Activated CD8-positive, alpha-beta memory T cell treated with anti-CD3 and anti-CD28 coated beads for 36 hours (primary cell): ENCODE measurements at regions not wholly inside any gene's neighbourhood (a gene's known extent, or its start where the extent isn't known, plus 50 kb on each side); places are given as distances from the start of the nearest gene placed in this dataset.

Source experiments
- CTCF ChIA-PET: fragments of 350-600 bp; sonication (Branson Sonifier 250); formaldehyde crosslinking; loops from one replicate; lab custom pipeline; 2021; ENCODE audit warnings: antibody characterized with exemption; lab: Charles Lee
- POLR2A ChIA-PET: fragments of 350-600 bp; sonication (Branson Sonifier 250); formaldehyde crosslinking; loops from one replicate; lab custom pipeline; 2021; ENCODE audit warnings: antibody characterized with exemption; lab: Charles Lee

- ChIA-PET CTCF (no interaction called here), POLR2A (no interaction called here)
Observed at GRCh38 chr2:6214471-6214870, 522.3 kb downstream of the SOX11 start.

DNA sequence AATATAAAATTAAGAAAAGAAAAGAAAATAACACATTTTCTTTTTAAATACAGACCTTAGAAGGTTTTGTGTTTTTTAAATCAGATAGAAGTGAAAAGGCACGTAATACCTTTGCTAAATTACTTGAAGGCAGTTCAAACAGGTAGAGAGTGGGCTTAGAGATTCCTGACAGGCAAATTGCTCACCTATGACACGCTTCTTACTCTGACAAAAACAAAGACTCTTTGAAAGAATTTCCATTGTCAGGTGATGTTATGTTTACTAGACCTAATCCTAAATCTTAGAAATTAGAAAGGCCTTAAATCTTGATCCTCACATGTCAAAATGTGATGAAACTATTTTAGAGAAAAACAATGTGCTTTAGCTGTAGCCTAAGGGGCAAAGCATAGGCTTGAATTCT lies 522.9 kb downstream of the SOX11 start:
- POLR2A ChIA-PET: no interaction called here
- CTCF ChIA-PET: no interaction called here

GRCh38 chr2:6216234-6216633 lies 524.0 kb downstream of the SOX11 start:
- POLR2A ChIA-PET: no interaction called here
- CTCF ChIA-PET: no interaction called here

DNA sequence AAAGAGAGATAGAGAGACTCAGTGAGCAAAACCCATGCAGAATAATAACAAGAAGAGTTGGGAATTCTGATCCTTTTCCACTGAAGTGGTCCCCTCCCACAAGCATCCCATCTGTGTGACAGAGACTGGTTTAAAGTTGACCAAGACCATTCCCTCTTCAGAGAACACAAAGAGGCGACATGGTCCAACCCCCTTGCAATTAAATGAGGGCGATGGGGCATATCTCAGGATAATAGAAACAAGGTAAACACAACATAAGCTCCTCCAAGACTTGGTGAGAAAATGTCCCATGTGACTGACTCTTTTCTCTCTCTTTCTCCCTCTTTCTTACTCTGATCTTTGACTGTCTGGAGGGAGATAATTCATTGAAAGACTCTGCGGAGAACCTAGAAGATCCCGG lies 526.7 kb downstream of the SOX11 start:
- POLR2A ChIA-PET: no interaction called here

GRCh38 chr2:6219906-6220305 lies 527.7 kb downstream of the SOX11 start:
- ChIA-PET CTCF (no interaction called here), POLR2A (interaction anchor here (0.6 kb wide), 1 partner anchor 840 kb away, joined by 6 read pairs; no protein-coding TSS in a partner anchor)

More for the DNA sequence above, 526.7 kb downstream of the SOX11 start:
- CTCF ChIA-PET: no interaction called here

GRCh38 chr2:6222296-6222695 lies 530.1 kb downstream of the SOX11 start:
- ChIA-PET CTCF (no interaction called here), POLR2A (no interaction called here)

DNA sequence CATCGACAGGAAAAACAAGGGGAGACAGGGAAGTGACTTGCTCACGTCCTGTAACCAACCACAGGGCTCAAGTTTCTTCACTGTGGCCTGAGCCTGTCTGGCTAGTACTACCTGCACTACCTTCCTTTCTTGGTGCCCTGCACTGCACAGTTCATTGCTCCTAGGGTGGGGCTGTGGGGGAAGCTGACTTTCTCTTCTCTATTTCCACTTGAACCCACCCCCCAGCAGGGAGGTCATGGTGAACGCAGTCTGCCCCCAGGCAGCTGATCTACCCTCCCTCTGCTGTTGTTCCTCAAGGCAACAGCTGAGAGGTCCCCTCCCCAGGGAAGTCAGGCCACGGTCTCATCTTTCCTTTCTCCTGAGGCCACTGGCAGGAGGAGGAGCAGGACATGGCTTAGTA lies 532.1 kb downstream of the SOX11 start:
- ChIA-PET POLR2A (no interaction called here), CTCF (no interaction called here)

DNA sequence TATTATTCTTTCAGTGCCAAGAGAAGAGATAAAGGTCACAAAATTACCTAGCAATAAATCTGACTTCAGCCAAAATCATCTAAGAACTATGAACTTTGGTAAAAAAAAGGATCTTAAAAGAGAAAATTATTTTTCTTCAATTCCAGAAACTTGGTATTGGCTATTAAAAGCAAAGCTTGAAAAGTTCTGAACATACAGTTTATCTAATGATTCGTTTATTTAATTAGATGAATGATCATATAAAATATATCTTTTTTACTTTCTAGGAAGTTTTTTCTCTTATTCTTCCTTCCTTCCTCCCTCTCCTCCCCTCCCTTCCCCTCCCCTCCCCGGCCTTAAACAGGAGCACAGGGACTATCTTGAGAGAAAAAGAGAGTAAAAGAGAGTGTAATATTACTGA lies 536.1 kb downstream of the SOX11 start:
- CTCF ChIA-PET: no interaction called here
- POLR2A ChIA-PET: no interaction called here

DNA sequence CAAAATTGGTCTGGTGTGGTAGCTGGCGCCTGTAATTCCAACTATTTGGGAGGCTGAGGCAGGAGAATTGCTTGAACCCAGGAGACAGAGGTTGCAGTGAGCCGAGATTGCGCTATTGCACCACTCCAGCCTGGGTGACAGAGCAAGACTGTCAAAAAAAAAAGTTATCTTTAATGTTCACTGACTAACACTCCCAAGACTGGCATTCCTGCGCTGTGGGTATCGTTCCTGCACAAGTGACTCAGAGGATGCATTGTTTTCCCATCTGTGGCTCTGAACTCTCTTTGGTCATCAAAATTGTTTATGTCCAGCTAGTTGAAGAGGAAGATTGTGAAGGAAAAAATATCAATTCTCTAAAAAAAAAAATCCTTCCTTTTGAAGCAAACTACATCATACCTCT lies 539.0 kb downstream of the SOX11 start:
- ChIA-PET CTCF (no interaction called here), POLR2A (no interaction called here)

GRCh38 chr2:6233993-6234392 lies 541.8 kb downstream of the SOX11 start:
- ChIA-PET POLR2A (no interaction called here), CTCF (no interaction called here)

DNA sequence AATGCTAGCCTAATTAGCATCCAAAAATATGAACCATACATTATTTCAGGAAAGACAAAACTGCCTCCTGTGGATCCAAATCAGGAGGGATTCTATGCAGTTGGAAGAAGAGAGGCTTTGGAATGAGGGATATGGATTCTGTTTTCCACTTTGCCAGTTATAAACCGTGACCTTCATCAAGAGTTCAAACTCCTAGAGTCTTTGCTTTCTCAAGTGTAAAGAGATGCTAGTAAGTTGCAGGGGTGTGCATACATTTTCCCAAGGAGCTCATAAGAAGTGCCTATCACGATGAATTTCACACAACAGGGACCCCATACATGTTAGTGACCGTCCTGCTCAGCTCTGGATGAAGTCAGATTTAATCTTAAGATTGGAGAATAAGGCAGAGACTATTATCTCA lies 542.5 kb downstream of the SOX11 start:
- POLR2A ChIA-PET: no interaction called here
- CTCF ChIA-PET: no interaction called here

GRCh38 chr2:6236317-6236716 lies 544.1 kb downstream of the SOX11 start:
- ChIA-PET POLR2A (no interaction called here), CTCF (no interaction called here)

- ChIA-PET POLR2A (no interaction called here), CTCF (interaction anchor here (0.9 kb wide), 1 partner anchor 14 kb away, joined by 3 read pairs; no protein-coding TSS in a partner anchor)
Observed at GRCh38 chr2:6237039-6237660, 545.0 kb downstream of the SOX11 start.

- ChIA-PET POLR2A (no interaction called here), CTCF (no interaction called here)
Observed at GRCh38 chr2:6249557-6249956, 557.4 kb downstream of the SOX11 start.

- ChIA-PET CTCF (no interaction called here), POLR2A (no interaction called here)
Observed at GRCh38 chr2:6254441-6254840, 562.3 kb downstream of the SOX11 start.

DNA sequence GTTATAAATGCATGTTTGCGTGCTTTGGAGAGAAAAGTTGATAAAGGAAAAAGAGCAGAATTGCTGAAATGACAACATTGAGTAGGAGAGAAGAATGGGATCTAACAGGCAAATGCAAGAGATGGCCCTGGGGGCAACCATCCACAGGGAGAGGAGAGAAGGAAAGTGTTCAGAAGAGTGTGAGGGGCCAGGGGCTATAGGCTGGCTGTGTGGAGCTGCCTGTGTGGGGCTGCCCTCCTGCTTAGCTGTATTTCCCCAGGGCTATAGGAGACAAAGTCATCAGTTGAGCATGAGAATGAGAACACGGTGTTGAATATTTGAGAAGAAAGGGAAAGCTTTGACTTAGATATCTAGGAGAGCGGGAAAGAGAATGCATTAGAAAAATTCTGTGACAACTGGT lies 572.0 kb downstream of the SOX11 start:
- POLR2A ChIA-PET: no interaction called here
- CTCF ChIA-PET: no interaction called here

DNA sequence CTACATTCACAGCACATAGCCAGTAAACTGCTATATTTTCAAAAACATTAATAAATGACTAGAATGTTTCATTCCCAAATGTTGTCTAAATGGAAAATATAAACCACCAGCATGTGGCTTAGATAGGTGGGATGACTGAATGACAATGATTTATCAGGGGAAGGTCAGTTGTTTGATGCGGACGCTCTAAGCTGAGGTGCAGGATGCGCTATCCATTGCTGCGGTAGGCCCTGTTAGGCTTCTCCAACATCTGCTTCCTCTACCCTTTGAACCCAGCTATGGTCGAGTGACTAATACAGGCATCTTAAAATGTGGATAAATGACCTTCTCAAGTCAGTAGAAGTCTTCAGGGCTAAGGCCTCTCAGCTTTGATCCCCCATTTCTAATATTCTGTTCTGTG lies 584.2 kb downstream of the CMPK2 start:
- CTCF ChIA-PET: no interaction called here
- POLR2A ChIA-PET: no interaction called here

GRCh38 chr2:6283259-6283658 lies 582.4 kb downstream of the CMPK2 start:
- CTCF ChIA-PET: no interaction called here
- POLR2A ChIA-PET: no interaction called here

- ChIA-PET CTCF (no interaction called here), POLR2A (no interaction called here)
Observed at GRCh38 chr2:6287406-6287805, 578.3 kb downstream of the CMPK2 start.

GRCh38 chr2:6288791-6289190 lies 576.9 kb downstream of the CMPK2 start:
- POLR2A ChIA-PET: no interaction called here
- CTCF ChIA-PET: no interaction called here

GRCh38 chr2:6290217-6291015 lies 575.3 kb downstream of the CMPK2 start:
- ChIA-PET POLR2A (no interaction called here), CTCF (no interaction called here)
